Sigmoid colon (tissue), 4 donors: ENCODE measurements at regions not wholly inside any gene's neighbourhood (a gene's known extent, or its start where the extent isn't known, plus 50 kb on each side); places are given as distances from the start of the nearest gene placed in this dataset.

ENCODE experiments used
- CTCF ChIP-seq, 4 experiments: fragments of 450-650 bp in 3 of 4; fragments of 200-600 bp in 1 of 4; IDR thresholded peaks; one replicate each; pipeline ENCODE4 v1.5.1; 2016 to 2019; ENCODE audit warnings: antibody characterized with exemption in 4 of 4, mild to moderate bottlenecking in 3 of 4, moderate library complexity in 2 of 4
- POLR2A ChIP-seq, 2 donors: fragments of 450-650 bp; IDR thresholded peaks; one replicate each; pipeline ENCODE4 v1.6.1; 2016; ENCODE audit warnings: antibody characterized with exemption in 2 of 2, mild to moderate bottlenecking in 2 of 2, moderate library complexity in 2 of 2
- POLR2AphosphoS5 ChIP-seq, 4 donors: sonication (generic); formaldehyde crosslinking; IDR thresholded peaks; one replicate each; pipeline ENCODE4 v1.6.1; 2017; ENCODE audit warnings: antibody characterized with exemption in 4 of 4

GRCh38 chr6:109292983-109293586 lies 89.2 kb downstream of the CD164 start:
- TF ChIP-seq CTCF (IDR thresholded peaks at IDR 0.05), result no peak
- TF ChIP-seq POLR2A (IDR thresholded peaks at IDR 0.05), result no peak
- no peak for TF ChIP-seq POLR2AphosphoS5 (IDR thresholded peaks at IDR 0.05)
